ENCODE measurements at regions not wholly inside any gene's neighbourhood (a gene's known extent, or its start where the extent isn't known, plus 50 kb on each side); places are given as distances from the start of the nearest gene placed in this dataset.

GRCh38 chr11:130574740-130575139 lies 126.3 kb downstream of the ADAMTS15 start:
- no peak for TF ChIP-seq CTCF (IDR thresholded peaks at IDR 0.05)
- TF ChIP-seq POLR2A (IDR thresholded peaks at IDR 0.05): no peak
